Astrocyte of the cerebellum (primary cell): ENCODE measurements at regions not wholly inside any gene's neighbourhood (a gene's known extent, or its start where the extent isn't known, plus 50 kb on each side); places are given as distances from the start of the nearest gene placed in this dataset.

Source experiments
- DNase-seq: peaks from one replicate; pipeline ENCODE4 v3.0.0-alpha.2; 2011; ENCODE audit warnings: low read depth
- H3K4me3 ChIP-seq: 2 replicates; pipeline ENCODE4 v1.5.1; 2011; ENCODE audit warnings: mild to moderate bottlenecking, low read depth, low read length, moderate library complexity
- CTCF ChIP-seq: IDR thresholded peaks from 2 replicates; pipeline ENCODE4 v1.5.1; 2012; ENCODE audit warnings: low read length, low read depth, moderate library complexity, mild to moderate bottlenecking; ENCODE audit errors: missing control alignments
- in situ Hi-C: cut with HindIII; loops from 2 replicates; pipeline ENCODE4 v1.10.0; 2017; ENCODE audit warnings: low sequenced_read_pairs

DNA sequence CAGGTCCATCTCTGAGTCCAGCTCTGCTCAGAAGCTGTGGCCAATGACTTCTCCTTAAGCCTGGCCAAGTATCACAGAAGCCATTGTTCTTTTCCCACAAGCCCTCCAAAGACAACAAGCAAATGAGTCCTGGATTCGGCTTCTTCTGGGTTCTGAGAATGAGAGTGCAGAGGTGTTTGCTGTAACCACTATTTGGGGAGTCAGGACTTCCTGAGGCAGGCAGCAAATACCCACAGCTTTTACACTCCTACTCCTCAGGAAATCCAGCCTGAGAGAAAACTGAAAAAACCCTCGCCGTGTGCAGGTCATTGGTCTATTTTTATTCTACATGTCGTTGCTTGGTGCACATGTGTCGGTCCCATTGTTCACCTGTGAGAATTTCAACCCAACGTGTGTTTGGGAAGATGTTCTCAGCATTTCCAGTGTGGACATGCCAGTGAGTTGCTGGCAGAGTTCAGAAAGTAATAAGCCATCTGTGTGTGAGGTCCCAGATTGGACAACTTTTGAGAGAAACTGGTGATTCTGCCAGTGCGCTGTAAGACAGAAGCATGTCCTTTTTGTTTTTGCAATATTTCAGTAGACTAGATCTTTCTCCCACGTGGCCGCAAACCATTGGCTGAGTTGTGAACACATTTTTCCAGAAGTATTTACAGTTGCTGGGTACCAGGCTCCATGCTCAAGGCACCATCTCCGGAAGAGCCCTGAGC is 121.6 kb upstream of the LYZL2 start:
- in situ Hi-C loops: no loop called here
- H3K4me3 ChIP-seq: no peak overlapping the region
- no peak for TF ChIP-seq CTCF
- no peak for DNase-seq

DNA sequence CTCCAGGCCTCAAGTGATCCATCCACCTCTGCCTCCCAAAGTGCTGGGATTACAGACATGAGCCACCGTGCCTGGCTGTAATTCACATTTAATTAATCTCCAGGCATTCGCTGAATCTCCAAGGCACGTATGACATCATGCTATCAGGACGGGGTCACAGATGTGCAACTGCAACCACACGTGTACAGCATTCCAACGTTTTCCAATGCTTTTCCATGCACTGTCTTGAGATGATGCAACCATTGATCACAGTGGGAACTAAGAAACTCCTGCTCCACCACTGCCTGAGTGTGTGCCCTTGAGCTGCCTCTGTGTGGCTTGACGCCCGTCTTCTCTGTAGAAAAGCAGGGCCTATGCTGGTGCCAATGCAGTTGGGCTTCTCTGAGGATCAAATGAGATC is 119.8 kb upstream of the LYZL2 start:
- TF ChIP-seq CTCF: no peak
- DNase-seq: no peak
- H3K4me3 ChIP-seq: no peak overlapping the region
- in situ Hi-C loops: no loop called here

DNA sequence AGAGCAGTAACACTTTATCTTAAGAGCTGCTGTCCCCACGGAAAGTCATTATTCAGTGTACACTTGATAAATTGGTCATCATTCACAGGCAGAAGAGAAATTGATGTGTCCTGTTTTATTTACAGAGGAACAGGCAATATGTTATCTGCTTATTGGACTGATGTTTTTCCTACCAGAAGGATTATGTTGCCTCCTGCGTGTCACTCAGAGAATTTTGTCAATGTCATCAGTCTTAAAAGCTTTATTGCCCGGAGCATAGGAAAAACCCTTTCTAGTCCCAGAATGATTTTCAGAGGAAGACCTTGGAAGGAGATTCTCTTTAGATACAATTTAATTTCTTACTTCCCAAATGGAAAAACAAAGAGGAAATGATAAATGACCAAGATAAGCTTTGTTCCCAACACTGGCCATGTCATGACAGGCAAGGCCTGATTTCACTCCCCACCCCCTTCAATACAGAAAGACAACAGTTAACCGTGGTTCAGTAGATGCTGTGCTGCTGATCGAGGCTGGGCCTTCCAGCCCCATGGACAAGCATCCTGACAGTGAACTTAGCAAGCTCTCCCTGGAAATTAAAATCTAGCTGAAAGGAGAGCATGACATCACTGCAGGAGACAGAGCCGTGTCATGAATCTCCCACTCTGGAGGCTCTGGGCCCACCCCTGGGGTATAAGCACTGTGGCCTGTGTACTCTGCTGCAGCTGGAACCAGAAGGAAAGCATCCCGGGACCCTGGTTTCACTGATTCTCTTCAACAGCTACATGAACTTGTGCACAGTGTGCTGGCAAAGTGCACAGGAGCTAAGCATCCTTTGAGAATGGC is 118.8 kb upstream of the LYZL2 start:
- no peak for TF ChIP-seq CTCF
- H3K4me3 ChIP-seq: no peak overlapping the region
- in situ Hi-C loops: no loop called here
- no peak for DNase-seq

- in situ Hi-C loops: no loop called here
- no peak overlapping the region for H3K4me3 ChIP-seq
- DNase-seq: peak; percentile 19
- TF ChIP-seq CTCF: no peak
Measured at GRCh38 chr10:30747633-30748032, 118.1 kb upstream of the LYZL2 start.

DNA sequence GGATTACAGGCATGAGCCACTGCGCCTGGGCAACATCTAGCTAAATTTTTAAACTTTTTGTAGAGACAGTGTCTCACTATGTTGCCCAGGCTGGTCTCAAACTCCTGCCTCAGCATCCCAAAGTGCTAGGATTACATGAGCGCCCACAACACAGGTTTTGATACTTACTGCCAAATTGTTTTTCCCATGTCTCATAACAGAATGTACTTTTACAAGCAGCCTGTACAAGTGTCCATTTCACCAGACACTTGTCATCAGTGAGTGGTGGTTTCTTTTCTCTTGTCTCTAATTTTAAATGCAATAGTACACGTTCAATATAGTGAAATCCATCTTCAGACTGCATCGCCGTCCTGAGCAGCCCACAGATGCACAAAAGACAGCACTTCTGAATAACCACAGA is 116.4 kb upstream of the LYZL2 start:
- TF ChIP-seq CTCF: no peak
- H3K4me3 ChIP-seq: no peak overlapping the region
- in situ Hi-C loops: no loop called here
- DNase-seq: no peak

- no peak for DNase-seq
- H3K4me3 ChIP-seq: no peak overlapping the region
- in situ Hi-C loops: no loop called here
- no peak for TF ChIP-seq CTCF
Measured at GRCh38 chr10:30744106-30744505, 114.6 kb upstream of the LYZL2 start.
